ENCODE measurements at regions not wholly inside any gene's neighbourhood (a gene's known extent, or its start where the extent isn't known, plus 50 kb on each side); places are given as distances from the start of the nearest gene placed in this dataset.
"Not testable (repeated sequence)": the region's sequence is repeated elsewhere in the genome, so short reads cannot be mapped to it uniquely, and the experiment has no call there.

DNA sequence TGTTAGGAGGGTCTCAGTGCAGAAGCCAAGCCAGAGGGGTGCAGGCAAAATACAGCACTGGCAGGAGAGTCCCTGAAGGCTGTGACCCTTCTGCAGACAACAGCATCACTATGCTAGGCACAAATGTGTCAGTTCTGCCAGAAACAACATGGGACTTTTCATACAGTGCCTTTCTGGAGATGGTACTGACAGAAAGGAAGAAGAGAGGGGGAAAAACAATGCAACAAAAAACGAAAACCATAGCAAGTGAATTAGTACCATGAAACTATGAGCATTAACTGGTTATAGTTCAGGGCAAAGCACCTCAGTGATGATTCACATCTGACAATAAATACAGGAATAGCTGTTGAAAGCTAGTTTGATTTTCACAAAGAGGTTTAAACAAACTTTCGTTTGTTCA, 140.8 kb upstream of the NBPF11 start:
- WGBS, 2 donors (ENCODE audit: extremely low coverage in 2 of 2, insufficient read length in 2 of 2, insufficient replicate concordance in 1 of 2) = no CpG with 5 or more reads among the region's 2 CpGs
- no peak for DNase-seq (ENCODE audit: low spot score)
- Histone ChIP-seq H2BK12ac (ENCODE audit: low read length) (no peak overlapping the region), H3K9me3 (replicated peaks in 1 of 2; ENCODE audit: control insufficient read depth in 2 of 2, insufficient read depth in 1 of 2, low read depth in 1 of 2, low read length in 2 of 2) (peaks cover 0 to 2% of the 10 kb centered on the region in 2 donors), H3K4me1 (ENCODE audit: control insufficient read depth in 2 of 2, insufficient read depth in 1 of 2, low read depth in 1 of 2, low read length in 2 of 2) (no peaks in the 10 kb centered on the region), H3K36me3 (replicated peaks in 1 of 2; ENCODE audit: control insufficient read depth in 2 of 2, insufficient read depth in 2 of 2, low read length in 2 of 2) (no peaks in the 10 kb centered on the region), H2BK120ac (ENCODE audit: low read depth, low read length) (no peak overlapping the region), H3K4ac (ENCODE audit: low read length) (no peak overlapping the region), H3K4me3 (ENCODE audit: low read length in 2 of 2) (no peak overlapping the region), H3K14ac (ENCODE audit: low read length) (no peak overlapping the region), H2BK5ac (ENCODE audit: low read length) (no peak overlapping the region), H3K4me2 (ENCODE audit: insufficient read depth, low read length, poor library complexity, severe bottlenecking) (no peak overlapping the region), H3K27ac (replicated peaks; ENCODE audit: low read length) (no peak overlapping the region), H3K23ac (ENCODE audit: low read depth, low read length, poor library complexity) (no peak overlapping the region), H3K9ac (ENCODE audit: low read depth, low read length, poor library complexity) (no peak overlapping the region), H3K27me3 (ENCODE audit: control insufficient read depth in 3 of 3, insufficient read depth in 3 of 3, low read depth in 1 of 3, low read length in 3 of 3) (peaks cover 0 to 2% (median 0%) of the 10 kb centered on the region in 3 experiments), H3K18ac (ENCODE audit: low read length) (no peak overlapping the region), H4K91ac (ENCODE audit: low read depth, low read length, poor library complexity) (no peak overlapping the region), H3K79me1 (ENCODE audit: low read depth, low read length) (no peaks in the 10 kb centered on the region), H2BK15ac (ENCODE audit: low read length) (no peak overlapping the region), H2AK5ac (ENCODE audit: low read depth, low read length) (no peak overlapping the region), H2AFZ (ENCODE audit: low read length) (no peak overlapping the region), H4K8ac (ENCODE audit: low read depth, low read length) (no peak overlapping the region)

DNA sequence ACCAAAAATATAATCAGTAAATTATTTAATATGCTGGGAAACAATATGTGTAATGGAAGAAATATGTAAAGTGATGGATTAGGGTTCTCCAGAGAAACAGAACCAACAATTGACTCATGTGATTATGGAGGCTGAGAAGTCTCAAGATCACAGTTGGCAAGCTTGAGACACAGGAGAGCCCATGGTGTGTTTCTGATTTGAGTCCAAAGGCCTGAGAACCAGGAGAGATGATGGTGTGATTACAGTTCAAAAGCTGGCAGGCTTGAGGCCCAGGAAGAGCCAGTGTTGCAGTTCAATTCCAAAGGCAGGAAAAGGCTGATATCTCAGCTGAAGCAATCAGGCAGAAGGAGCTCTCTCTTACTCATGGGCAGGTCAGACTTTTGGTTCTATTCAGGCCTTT, 138.8 kb upstream of the NBPF11 start:
- no peak overlapping the region for H3K4me3 ChIP-seq (ENCODE audit: low read length in 2 of 2)
- no peak overlapping the region for H2BK5ac ChIP-seq (ENCODE audit: low read length)
- H3K79me1 ChIP-seq (ENCODE audit: low read depth, low read length) = no peaks in the 10 kb centered on the region
- H2AFZ ChIP-seq (ENCODE audit: low read length) = no peak overlapping the region
- DNase-seq (ENCODE audit: low spot score) = no peak
- H3K36me3 ChIP-seq (replicated peaks in 1 of 2; ENCODE audit: control insufficient read depth in 2 of 2, insufficient read depth in 2 of 2, low read length in 2 of 2) = no peaks in the 10 kb centered on the region
- H3K27me3 ChIP-seq (ENCODE audit: control insufficient read depth in 3 of 3, insufficient read depth in 3 of 3, low read depth in 1 of 3, low read length in 3 of 3) = peaks cover 0 to 2% (median 0%) of the 10 kb centered on the region in 3 experiments
- H2AK5ac ChIP-seq (ENCODE audit: low read depth, low read length) = no peak overlapping the region
- no peak overlapping the region for H2BK12ac ChIP-seq (ENCODE audit: low read length)
- no peak overlapping the region for H4K8ac ChIP-seq (ENCODE audit: low read depth, low read length)
- H3K9ac ChIP-seq (ENCODE audit: low read depth, low read length, poor library complexity) = no peak overlapping the region
- H3K4me2 ChIP-seq (ENCODE audit: insufficient read depth, low read length, poor library complexity, severe bottlenecking) = no peak overlapping the region
- peaks cover 0 to 2% of the 10 kb centered on the region in 2 donors for H3K9me3 ChIP-seq (replicated peaks in 1 of 2; ENCODE audit: control insufficient read depth in 2 of 2, insufficient read depth in 1 of 2, low read depth in 1 of 2, low read length in 2 of 2)
- no peak overlapping the region for H3K27ac ChIP-seq (replicated peaks; ENCODE audit: low read length)
- H3K4ac ChIP-seq (ENCODE audit: low read length) = no peak overlapping the region
- no peak overlapping the region for H3K14ac ChIP-seq (ENCODE audit: low read length)
- H3K23ac ChIP-seq (ENCODE audit: low read depth, low read length, poor library complexity) = no peak overlapping the region
- no peak overlapping the region for H4K91ac ChIP-seq (ENCODE audit: low read depth, low read length, poor library complexity)
- no peaks in the 10 kb centered on the region for H3K4me1 ChIP-seq (ENCODE audit: control insufficient read depth in 2 of 2, insufficient read depth in 1 of 2, low read depth in 1 of 2, low read length in 2 of 2)
- H3K18ac ChIP-seq (ENCODE audit: low read length) = no peak overlapping the region
- no peak overlapping the region for H2BK120ac ChIP-seq (ENCODE audit: low read depth, low read length)
- no peak overlapping the region for H2BK15ac ChIP-seq (ENCODE audit: low read length)

DNA sequence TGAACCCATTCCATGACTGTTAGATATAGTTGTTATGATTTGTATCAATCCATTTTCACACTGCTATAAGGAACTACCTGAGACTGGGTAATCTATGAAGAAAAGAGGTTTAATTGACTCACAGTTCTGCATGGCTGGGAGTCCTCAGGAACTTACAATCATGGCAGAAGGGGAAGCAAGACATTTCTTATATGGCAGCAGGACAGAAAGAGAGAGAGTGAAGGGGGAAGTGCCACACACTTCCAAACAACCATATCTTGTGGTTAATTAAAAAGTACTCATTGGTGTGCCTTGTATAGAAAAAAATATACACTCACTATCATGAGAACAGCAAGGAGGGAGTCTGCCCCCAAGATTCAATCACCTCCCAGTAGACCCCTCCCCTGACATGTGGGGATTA, 137.6 kb upstream of the NBPF11 start:
- H3K27ac ChIP-seq (replicated peaks; ENCODE audit: low read length) = no peak overlapping the region
- peaks cover 0 to 2% of the 10 kb centered on the region in 2 donors for H3K9me3 ChIP-seq (replicated peaks in 1 of 2; ENCODE audit: control insufficient read depth in 2 of 2, insufficient read depth in 1 of 2, low read depth in 1 of 2, low read length in 2 of 2)
- no peak overlapping the region for H3K18ac ChIP-seq (ENCODE audit: low read length)
- no peak overlapping the region for H3K4me3 ChIP-seq (ENCODE audit: low read length in 2 of 2)
- H3K9ac ChIP-seq (ENCODE audit: low read depth, low read length, poor library complexity) = no peak overlapping the region
- no peak for DNase-seq (ENCODE audit: low spot score)
- no peaks in the 10 kb centered on the region for H3K79me1 ChIP-seq (ENCODE audit: low read depth, low read length)
- no peak overlapping the region for H2BK15ac ChIP-seq (ENCODE audit: low read length)
- H2AK5ac ChIP-seq (ENCODE audit: low read depth, low read length) = no peak overlapping the region
- no peak overlapping the region for H4K8ac ChIP-seq (ENCODE audit: low read depth, low read length)
- H3K4ac ChIP-seq (ENCODE audit: low read length) = no peak overlapping the region
- no peaks in the 10 kb centered on the region for H3K36me3 ChIP-seq (replicated peaks in 1 of 2; ENCODE audit: control insufficient read depth in 2 of 2, insufficient read depth in 2 of 2, low read length in 2 of 2)
- no peak overlapping the region for H3K14ac ChIP-seq (ENCODE audit: low read length)
- H2BK12ac ChIP-seq (ENCODE audit: low read length) = no peak overlapping the region
- peaks cover 0 to 2% (median 0%) of the 10 kb centered on the region in 3 experiments for H3K27me3 ChIP-seq (ENCODE audit: control insufficient read depth in 3 of 3, insufficient read depth in 3 of 3, low read depth in 1 of 3, low read length in 3 of 3)
- no peak overlapping the region for H4K91ac ChIP-seq (ENCODE audit: low read depth, low read length, poor library complexity)
- H2BK5ac ChIP-seq (ENCODE audit: low read length) = no peak overlapping the region
- H2BK120ac ChIP-seq (ENCODE audit: low read depth, low read length) = no peak overlapping the region
- H3K4me1 ChIP-seq (ENCODE audit: control insufficient read depth in 2 of 2, insufficient read depth in 1 of 2, low read depth in 1 of 2, low read length in 2 of 2) = no peaks in the 10 kb centered on the region
- H2AFZ ChIP-seq (ENCODE audit: low read length) = no peak overlapping the region
- H3K23ac ChIP-seq (ENCODE audit: low read depth, low read length, poor library complexity) = no peak overlapping the region
- no peak overlapping the region for H3K4me2 ChIP-seq (ENCODE audit: insufficient read depth, low read length, poor library complexity, severe bottlenecking)

DNA sequence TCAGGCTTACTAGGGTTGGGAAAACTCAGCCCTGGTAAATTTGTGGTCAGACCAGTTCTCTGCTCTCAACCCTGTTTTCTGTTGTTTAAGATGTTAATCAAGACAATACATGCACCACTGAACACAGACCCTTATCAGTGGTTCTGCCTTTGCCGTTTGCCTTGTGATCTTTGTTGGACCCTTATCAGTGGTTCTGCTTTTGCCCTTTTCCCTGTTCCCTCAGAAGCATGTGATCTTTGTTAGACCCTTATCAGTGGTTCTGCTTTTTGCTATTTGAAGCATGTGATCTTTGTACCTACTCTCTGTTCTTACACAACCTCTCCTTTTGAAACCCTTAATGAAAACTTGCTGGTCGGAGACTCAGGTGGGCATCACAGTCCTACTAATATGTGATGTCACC, 133.9 kb upstream of the NBPF11 start:
- not testable (repeated sequence) for H3K18ac ChIP-seq (ENCODE audit: low read length); H3K79me1 ChIP-seq (ENCODE audit: low read depth, low read length); H3K4me2 ChIP-seq (ENCODE audit: insufficient read depth, low read length, poor library complexity, severe bottlenecking); H4K8ac ChIP-seq (ENCODE audit: low read depth, low read length); H3K27ac ChIP-seq (replicated peaks; ENCODE audit: low read length); H4K91ac ChIP-seq (ENCODE audit: low read depth, low read length, poor library complexity); H3K9me3 ChIP-seq (replicated peaks in 1 of 2; ENCODE audit: control insufficient read depth in 2 of 2, insufficient read depth in 1 of 2, low read depth in 1 of 2, low read length in 2 of 2); H2BK120ac ChIP-seq (ENCODE audit: low read depth, low read length); H2AFZ ChIP-seq (ENCODE audit: low read length); H3K27me3 ChIP-seq (ENCODE audit: control insufficient read depth in 3 of 3, insufficient read depth in 3 of 3, low read depth in 1 of 3, low read length in 3 of 3); H2BK5ac ChIP-seq (ENCODE audit: low read length); H2AK5ac ChIP-seq (ENCODE audit: low read depth, low read length); H2BK12ac ChIP-seq (ENCODE audit: low read length); H3K4me1 ChIP-seq (ENCODE audit: control insufficient read depth in 2 of 2, insufficient read depth in 1 of 2, low read depth in 1 of 2, low read length in 2 of 2); H3K23ac ChIP-seq (ENCODE audit: low read depth, low read length, poor library complexity); DNase-seq (ENCODE audit: low spot score); H2BK15ac ChIP-seq (ENCODE audit: low read length); H3K14ac ChIP-seq (ENCODE audit: low read length); H3K4me3 ChIP-seq (ENCODE audit: low read length in 2 of 2); H3K9ac ChIP-seq (ENCODE audit: low read depth, low read length, poor library complexity); H3K36me3 ChIP-seq (replicated peaks in 1 of 2; ENCODE audit: control insufficient read depth in 2 of 2, insufficient read depth in 2 of 2, low read length in 2 of 2); H3K4ac ChIP-seq (ENCODE audit: low read length)
- no CpG with 5 or more reads among the region's 2 CpGs for WGBS, 2 donors (ENCODE audit: extremely low coverage in 2 of 2, insufficient read length in 2 of 2, insufficient replicate concordance in 1 of 2)

All from neuronal stem cell (in vitro differentiated cells).